RWPE2 (cell line): ENCODE measurements at regions not wholly inside any gene's neighbourhood (a gene's known extent, or its start where the extent isn't known, plus 50 kb on each side); places are given as distances from the start of the nearest gene placed in this dataset.

Experiments
- ATAC-seq: fragments of 200-7000 bp; cut with Tn5 transposase; 3 replicates; pipeline ENCODE4 v1.9.1; 2021; ENCODE audit warnings: low read depth
- DNase-seq: peaks from one replicate; pipeline ENCODE4 v3.0.0-alpha.2; 2020; ENCODE audit warnings: low spot score
- H3K27ac ChIP-seq: fragments of 450-650 bp; 2 replicates; pipeline ENCODE4 v1.5.1; 2017; ENCODE audit warnings: mild to moderate bottlenecking; ENCODE audit not compliant: poor library complexity, severe bottlenecking
- H3K27me3 ChIP-seq: fragments of 250-450 bp; sonication (Bioruptor Pico); 2 replicates; pipeline ENCODE4 v1.5.1; 2021; ENCODE audit warnings: mild to moderate bottlenecking, moderate library complexity; ENCODE audit not compliant: insufficient read depth, poor library complexity, severe bottlenecking
- H3K36me3 ChIP-seq: fragments of 250-450 bp; sonication (Bioruptor Pico); 2 replicates; pipeline ENCODE4 v1.5.1; 2020; ENCODE audit warnings: low read depth, mild to moderate bottlenecking, moderate library complexity
- H3K4me1 ChIP-seq: fragments of 250-450 bp; sonication (Bioruptor Pico); 2 replicates; pipeline ENCODE4 v1.5.1; 2021; ENCODE audit warnings: mild to moderate bottlenecking, moderate library complexity; ENCODE audit not compliant: insufficient read depth, poor library complexity, severe bottlenecking
- H3K4me3 ChIP-seq: fragments of 250-450 bp; sonication (Bioruptor Pico); 2 replicates; pipeline ENCODE4 v1.5.1; 2021; ENCODE audit warnings: mild to moderate bottlenecking, moderate library complexity; ENCODE audit not compliant: severe bottlenecking
- H3K9me3 ChIP-seq: fragments of 250-450 bp; sonication (Bioruptor Pico); 2 replicates; pipeline ENCODE4 v1.5.1; 2021; ENCODE audit warnings: mild to moderate bottlenecking, moderate library complexity; ENCODE audit not compliant: severe bottlenecking
- TF ChIP-seq, protein P1 (sequence below): fragments of 450-650 bp; IDR thresholded peaks from one replicate; pipeline ENCODE4 v1.5.1; 2017; ENCODE audit warnings: mild to moderate bottlenecking, moderate library complexity; ENCODE audit not compliant: poor library complexity, severe bottlenecking

DNA sequence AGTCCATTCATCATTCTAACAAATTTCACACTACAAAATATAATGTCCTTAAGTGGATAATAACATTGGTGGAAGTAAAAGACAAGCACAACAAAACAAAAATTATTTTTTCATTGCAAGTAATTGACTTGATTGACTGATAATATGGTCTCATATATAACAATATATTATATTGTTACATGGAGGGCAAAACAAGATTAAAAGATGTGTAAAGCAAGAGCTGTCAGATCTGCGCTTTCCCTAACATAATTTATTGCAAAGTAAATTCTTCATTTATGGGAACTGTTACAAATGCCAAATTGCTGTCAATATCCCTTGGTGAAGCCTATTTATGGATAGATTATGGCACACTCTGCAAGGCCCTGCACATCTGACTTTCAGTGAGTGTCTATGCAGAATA, 233.6 kb downstream of the PCDH7 start:
- Histone ChIP-seq H3K9me3 (no peaks in the 10 kb centered on the region), H3K4me1 (peaks cover 34% of the 10 kb centered on the region), H3K27ac (no peak overlapping the region), H3K36me3 (no peaks in the 10 kb centered on the region), H3K27me3 (no peaks in the 10 kb centered on the region), H3K4me3 (no peak overlapping the region)
- DNase-seq (no peak), ATAC-seq (no peak)
- TF ChIP-seq, protein P1, sequence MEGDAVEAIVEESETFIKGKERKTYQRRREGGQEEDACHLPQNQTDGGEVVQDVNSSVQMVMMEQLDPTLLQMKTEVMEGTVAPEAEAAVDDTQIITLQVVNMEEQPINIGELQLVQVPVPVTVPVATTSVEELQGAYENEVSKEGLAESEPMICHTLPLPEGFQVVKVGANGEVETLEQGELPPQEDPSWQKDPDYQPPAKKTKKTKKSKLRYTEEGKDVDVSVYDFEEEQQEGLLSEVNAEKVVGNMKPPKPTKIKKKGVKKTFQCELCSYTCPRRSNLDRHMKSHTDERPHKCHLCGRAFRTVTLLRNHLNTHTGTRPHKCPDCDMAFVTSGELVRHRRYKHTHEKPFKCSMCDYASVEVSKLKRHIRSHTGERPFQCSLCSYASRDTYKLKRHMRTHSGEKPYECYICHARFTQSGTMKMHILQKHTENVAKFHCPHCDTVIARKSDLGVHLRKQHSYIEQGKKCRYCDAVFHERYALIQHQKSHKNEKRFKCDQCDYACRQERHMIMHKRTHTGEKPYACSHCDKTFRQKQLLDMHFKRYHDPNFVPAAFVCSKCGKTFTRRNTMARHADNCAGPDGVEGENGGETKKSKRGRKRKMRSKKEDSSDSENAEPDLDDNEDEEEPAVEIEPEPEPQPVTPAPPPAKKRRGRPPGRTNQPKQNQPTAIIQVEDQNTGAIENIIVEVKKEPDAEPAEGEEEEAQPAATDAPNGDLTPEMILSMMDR, result no peak

DNA sequence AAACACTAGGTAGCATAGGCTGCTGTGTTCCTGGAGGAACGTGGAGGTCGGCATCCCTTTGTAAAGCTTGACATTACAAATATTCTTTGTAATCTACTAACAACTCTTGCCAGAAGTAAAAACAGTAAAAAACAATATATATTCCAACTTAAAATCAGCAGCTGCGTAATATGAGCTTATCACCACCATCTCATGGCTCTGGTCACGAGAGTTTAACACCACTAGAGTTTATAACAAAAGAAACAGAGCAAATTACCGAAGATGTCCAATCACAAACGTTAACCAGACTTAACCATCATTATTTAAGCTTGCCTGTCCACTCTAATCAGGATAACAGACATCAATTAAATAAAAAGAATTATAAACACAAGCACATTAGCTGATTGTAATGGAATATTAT, 236.7 kb downstream of the PCDH7 start:
- Histone ChIP-seq H3K27me3 (no peaks in the 10 kb centered on the region), H3K4me3 (no peak overlapping the region), H3K27ac (no peak overlapping the region), H3K4me1 (peaks cover 11% of the 10 kb centered on the region), H3K36me3 (no peaks in the 10 kb centered on the region), H3K9me3 (no peaks in the 10 kb centered on the region)
- DNase-seq (no peak), ATAC-seq (no peak)
- TF ChIP-seq, protein P1, result no peak

DNA sequence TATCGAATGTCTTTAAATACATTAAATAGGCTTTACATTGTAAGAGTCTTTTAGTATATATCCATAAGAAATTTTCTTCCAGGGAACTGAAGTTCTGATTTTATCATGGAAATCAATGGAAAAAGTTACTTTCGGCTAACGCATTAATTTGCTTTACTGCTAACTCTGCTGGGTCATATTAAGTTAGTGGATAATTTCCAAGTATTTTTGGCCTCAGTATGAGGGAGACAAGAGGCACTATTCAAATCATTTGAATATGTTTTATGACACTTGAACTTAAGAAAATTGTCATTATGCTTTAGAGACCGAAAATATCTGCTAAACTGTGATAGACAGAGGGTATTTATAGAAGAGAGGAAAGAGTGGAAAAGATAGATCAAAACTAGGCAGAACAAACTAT, 237.5 kb downstream of the PCDH7 start:
- H3K4me3 ChIP-seq, result no peak overlapping the region

DNA sequence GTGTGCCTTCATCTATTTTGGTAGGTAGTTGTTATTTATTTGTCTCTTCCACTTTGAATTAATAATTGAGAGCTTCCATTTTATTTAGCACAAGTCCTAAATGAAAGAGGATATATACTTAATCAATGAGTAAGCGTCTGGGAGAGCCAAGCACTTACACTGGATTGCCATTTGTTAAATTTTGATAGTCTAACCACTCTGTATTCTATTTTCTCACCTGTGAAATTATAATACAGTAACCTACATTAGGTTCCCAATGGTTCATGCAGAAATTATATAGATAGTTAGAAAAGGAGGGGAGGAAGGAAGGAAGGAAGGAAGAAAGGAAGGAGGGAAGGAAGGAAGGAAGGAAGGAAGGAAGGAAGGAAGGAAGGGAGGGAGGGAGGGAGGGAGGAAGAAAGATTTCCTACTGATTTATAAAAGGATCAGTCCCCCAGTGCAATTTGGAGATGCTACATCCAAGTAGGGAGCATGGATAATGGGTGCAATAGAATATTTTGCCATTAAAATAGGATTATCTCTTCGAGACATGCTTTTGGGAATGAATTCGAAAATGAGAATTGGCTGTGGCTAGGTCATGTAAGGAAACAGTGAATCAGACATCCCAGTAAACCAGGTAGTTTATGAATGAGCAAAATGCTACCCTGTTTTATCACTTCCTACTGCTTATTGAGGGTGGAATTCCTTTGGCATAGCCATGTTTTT, 239.8 kb downstream of the PCDH7 start:
- no peaks in the 10 kb centered on the region for H3K9me3 ChIP-seq
- H3K4me1 ChIP-seq, result peaks cover 8% of the 10 kb centered on the region
- no peak overlapping the region for H3K4me3 ChIP-seq
- H3K36me3 ChIP-seq, result no peaks in the 10 kb centered on the region
- TF ChIP-seq, protein P1, result no peak
- no peak overlapping the region for H3K27ac ChIP-seq
- DNase-seq (no peak), ATAC-seq (no peak)
- H3K27me3 ChIP-seq, result no peaks in the 10 kb centered on the region

More for the DNA sequence above, 237.5 kb downstream of the PCDH7 start:
- Histone ChIP-seq H3K36me3 (no peaks in the 10 kb centered on the region), H3K4me1 (peaks cover 4% of the 10 kb centered on the region), H3K27ac (no peak overlapping the region), H3K9me3 (no peaks in the 10 kb centered on the region), H3K27me3 (no peaks in the 10 kb centered on the region)
- ATAC-seq, result no peak
- TF ChIP-seq, protein P1, result no peak
- no peak for DNase-seq

DNA sequence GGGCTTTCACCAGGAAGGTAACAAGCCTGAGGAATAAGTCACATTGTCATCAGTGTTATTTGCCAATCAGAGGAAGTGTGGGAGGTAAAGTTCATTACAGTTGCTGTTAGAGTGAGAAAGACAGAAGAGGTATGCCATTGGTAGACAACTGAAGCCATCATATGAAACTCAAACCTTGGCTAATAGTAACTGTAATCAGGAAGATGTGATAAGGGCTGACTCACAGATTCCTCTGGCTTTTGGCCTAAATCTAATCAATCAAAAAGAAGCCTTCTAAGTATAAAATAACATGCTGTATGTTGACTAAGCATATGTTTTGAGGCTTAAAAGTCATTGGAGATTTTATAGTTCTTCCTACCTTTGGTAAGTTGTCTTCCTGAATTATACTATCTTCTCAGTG, 242.8 kb downstream of the PCDH7 start:
- no peaks in the 10 kb centered on the region for H3K36me3 ChIP-seq
- no peak overlapping the region for H3K27ac ChIP-seq
- ATAC-seq, result peak; percentile 46
- TF ChIP-seq, protein P1, result no peak
- peaks cover 8% of the 10 kb centered on the region for H3K4me1 ChIP-seq
- H3K27me3 ChIP-seq, result no peaks in the 10 kb centered on the region
- H3K9me3 ChIP-seq, result no peaks in the 10 kb centered on the region
- no peak overlapping the region for H3K4me3 ChIP-seq
- no peak for DNase-seq
